ENCODE measurements at regions not wholly inside any gene's neighbourhood (a gene's known extent, or its start where the extent isn't known, plus 50 kb on each side); places are given as distances from the start of the nearest gene placed in this dataset.

DNA sequence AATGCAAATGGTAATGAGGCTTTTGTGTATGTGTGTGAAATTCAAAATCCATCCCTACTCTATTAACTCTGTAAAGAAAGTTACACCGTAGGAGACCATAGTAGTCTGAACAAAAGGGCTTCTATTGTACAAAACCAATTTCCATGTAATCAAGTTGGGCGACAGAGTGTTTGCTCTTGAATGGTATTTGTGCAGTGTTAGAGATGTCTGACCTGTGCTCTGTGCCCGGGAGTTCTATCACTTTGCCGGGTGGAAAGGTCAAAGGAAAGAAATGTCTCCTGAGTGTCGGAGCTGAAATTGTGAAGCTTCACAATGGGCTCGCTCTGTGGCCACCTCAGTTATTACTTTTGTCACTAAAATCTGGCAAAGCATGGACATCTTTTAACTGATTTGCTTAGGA, 312.0 kb downstream of the SAMD5 start:
- DNase-seq (ENCODE audit: low spot score): no peak

DNA sequence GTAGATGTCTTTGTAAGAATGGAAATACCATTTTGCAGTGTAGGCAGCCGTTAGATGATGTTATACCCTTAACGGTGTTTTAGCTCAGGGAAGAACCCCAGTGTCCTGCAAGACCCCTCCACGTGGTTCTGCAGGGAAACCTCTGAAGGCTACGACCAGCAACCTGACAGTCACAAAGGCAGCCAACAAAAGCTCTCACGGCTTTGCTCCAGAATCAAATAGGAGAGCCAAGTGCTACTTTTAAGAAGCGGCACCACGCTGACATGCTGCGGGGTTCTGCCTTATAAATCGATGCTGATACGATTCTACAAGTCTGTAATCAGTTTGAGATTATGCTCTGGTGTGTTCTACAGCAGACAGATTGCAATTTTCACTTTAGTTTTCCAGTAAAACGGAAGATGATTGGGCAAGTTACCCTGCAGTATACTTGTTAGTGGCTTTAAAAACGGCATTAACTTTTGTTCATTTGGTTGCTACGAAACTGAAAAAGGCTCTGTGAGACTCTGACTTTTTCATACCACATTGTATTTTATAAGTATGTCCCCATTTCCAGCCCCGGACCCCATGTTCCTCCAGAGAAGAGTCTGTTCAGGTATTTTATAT, 312.9 kb downstream of the SAMD5 start:
- no peak for DNase-seq (ENCODE audit: low spot score)

DNA sequence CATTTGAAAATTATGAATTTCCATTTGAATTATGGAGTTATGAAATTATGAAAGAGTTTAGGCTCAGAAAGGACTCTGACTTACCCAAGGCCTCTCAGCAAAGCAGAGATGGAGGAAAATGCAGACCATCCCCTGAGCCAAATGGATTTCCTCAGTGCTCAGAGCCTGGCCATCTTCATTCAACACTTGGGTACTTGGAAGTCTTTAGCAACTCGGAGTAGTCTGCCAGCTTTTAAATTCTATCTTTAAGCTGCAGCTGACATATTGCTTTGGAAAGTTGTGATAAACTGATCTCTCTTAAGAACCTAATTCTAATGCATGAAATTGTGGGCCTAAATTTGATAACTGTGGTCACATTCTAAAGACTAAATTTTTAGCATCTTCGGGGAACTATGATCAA, 315.4 kb downstream of the SAMD5 start:
- no peak for DNase-seq (ENCODE audit: low spot score)

DNA sequence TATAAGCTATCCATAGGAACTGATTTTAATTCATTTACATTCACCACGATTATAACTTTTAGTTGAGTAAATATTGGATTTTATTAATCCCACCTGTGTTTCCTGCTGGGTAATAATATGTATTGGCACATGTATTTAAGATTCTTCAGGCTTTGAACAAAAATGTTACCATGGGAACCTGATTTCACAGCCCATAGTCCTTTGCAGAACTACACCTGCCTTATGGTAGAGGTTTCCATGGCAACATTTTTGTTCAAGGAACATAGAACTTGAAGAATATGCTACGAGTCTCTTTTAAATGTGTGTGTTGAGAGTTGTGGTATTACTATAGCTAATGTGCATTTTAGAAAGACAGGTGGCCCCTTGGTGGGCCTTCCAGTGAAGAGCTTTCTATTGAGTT, 317.4 kb downstream of the SAMD5 start:
- no peak for DNase-seq (ENCODE audit: low spot score)

DNA sequence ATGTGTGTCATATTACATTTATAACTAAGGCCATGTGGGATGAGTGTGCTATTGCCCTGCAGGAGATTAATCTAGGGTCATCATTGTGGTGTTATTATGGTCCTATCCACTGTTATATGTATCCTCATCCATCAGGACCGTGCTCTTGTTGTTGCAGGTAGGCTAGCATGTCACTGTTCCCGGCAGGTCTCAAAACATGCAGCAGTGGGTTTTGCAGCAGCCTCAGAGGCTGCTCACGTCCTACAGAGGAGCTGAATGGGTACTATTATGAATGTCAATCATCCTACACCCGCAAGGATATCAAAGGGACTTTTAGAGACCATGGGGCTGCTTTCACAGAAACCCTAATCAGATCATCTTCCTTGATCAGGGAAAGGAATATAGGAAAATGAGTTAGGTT, 318.2 kb downstream of the SAMD5 start:
- no peak for DNase-seq (ENCODE audit: low spot score)

DNA sequence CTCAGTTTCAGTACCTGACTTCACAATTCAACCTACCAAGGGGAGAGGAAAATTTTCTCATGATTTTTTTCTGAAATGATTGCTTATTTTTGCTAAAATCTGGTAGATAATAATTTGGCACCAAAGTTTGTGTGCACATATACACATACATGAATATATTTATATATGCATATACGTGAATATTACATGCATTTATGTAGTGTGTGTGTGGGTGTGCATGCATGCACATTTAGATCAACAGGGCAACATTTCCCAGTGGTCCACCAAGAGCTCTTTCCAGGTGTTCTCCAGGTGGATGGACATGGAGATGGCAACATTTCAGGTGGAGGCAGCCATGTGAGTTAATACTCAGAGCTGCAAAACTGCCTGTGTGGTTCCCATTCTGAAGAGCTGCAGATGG, 320.9 kb downstream of the SAMD5 start:
- no peak for DNase-seq (ENCODE audit: low spot score)

DNA sequence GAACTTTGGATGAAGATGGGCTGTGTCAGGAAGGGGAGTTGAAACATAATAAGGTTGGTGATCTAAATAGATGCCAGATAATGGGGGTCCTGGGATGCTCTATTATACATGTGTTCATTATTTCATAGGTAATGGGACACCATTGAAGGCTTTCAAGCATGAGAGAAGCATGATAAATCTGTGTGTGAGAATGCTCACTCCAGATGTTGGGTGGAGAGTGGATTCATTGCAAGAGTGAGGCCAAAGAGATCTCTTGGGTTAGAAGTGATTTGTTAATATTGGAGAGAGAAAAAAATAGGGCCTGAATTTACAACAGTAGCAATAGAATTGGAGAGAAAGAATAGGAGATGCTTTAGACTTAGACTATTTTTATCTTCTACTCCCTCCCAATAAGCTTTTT, 321.3 kb downstream of the SAMD5 start:
- DNase-seq (ENCODE audit: low spot score): no peak

DNA sequence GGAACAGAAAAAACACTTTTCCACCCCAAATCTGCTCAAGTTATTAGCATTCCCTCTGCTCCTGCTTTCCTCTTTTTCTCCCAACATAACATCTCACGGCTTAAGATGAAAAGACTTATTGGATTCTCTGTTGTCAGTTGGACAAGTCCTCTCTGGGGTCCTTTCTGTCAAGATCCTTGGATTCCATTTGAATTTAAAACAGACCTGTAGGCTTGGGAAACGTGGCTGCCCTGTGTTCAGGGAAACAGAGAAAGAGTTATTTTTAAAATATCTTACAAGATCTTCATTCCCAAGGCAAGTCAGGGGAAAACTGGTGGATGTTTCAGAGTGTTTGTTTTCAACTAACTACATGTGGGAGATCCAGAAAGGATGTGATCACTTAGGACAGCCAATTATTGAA, 322.9 kb downstream of the SAMD5 start:
- no peak for DNase-seq (ENCODE audit: low spot score)

DNA sequence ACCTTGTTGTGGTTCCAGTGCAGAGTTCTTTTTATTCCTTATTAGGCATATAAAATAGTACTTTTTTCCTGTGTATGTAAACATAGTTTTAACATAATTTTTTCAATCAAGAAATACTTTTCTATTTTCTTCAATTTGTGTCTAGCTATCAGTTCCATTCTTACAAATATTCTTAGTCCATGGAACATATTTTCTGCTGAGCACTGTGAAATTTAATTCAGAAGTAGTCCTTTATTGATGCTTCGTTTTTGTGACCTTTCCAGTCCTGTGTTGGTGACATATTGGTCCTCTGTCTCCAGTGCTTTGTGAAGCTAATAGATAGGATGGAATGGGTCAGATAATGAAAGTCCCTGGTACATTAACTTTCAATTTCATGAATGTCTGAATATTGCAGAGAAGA, 325.1 kb downstream of the SAMD5 start:
- DNase-seq (ENCODE audit: low spot score): no peak

DNA sequence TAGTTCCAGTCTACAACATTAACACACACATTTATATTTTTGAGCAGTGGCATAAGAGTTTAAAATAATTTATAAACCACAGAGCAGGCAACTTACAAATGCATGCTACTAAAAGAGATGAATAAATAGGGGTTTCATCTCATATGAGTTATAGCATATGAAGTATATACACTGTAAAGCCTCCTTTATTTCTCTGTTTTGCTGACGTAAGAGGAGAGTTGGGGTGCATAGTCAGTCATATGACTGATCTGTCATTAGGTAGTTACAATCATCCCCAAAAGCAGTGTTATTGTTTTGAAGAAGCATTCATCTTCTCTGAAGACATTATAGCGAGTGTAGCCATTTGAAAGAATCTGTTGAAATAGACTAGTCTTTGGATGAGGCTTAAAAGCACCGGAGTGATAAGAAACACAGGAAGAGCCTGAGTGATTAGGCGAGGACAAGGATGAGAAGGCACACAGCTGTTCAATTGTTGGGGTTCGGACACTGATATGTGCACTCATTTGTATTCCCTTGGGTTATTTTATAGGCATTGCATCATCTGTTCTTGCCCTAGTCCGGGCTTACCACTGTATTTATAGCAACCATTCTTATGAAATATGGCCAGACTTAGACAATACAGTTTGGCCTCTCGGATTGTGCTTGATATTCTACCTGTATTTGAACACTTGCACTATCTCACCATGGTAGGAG, 325.7 kb downstream of the SAMD5 start:
- DNase-seq (ENCODE audit: low spot score): no peak

DNA sequence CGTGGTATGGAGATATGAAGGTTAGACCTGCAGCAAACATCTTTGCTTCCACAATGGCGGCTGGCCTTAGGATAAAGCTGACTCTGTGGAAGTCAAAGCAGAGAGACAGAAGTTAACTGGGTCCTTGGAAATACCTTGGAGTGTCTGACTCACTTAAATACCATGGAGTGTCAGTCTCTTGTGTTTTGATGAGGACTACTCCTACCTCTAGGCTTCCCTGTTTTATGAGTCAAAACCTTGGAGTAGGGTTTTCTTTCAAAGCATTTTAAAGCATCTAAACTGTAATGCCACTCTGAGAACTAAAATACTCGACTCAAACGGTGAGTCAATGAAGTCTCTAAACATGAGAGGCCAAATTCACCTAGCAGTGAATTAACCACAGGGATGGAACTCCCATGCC, 329.1 kb downstream of the SAMD5 start:
- no peak for DNase-seq (ENCODE audit: low spot score)

DNA sequence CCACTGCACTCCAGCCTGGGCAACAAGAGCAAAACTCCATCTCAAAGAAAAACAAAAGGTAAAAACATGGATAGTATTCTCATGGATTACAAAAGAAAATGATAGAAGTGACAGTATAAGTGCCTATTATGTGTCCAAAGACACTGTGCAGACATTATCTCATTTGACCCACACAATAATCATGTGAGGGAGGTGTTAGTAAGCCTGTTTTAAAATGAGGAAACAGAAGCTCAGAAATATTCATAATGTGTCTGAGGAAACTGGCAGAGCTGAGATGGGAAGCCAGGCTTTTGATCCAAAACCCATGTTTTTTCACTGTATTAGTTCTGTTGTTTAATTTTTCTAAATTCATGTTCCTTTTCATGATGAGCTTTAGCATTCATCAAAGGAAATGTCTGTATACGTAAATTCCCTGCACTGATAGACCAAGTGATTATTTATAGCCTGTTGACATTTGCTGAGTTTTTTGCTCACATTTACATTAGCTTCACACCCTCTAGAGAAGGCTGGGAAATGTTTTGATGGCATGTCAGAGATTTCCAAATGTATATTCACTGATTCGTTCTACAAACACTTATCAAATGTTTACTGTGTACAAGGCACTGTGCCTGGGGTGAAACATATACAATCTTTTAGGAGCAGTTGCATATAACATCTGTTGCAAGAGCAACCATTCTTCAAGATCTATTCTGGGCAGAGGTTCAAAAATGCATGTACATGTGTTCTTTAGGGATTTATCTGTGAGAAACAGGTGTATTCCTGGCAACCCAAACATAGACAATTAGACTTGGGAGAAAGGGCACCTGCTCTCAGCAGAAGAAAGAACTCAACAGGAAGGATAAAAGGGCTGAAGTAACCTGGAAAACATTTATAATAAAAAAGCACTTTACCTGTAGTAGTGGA, 331.5 kb downstream of the SAMD5 start:
- no peak for DNase-seq (ENCODE audit: low spot score)

DNA sequence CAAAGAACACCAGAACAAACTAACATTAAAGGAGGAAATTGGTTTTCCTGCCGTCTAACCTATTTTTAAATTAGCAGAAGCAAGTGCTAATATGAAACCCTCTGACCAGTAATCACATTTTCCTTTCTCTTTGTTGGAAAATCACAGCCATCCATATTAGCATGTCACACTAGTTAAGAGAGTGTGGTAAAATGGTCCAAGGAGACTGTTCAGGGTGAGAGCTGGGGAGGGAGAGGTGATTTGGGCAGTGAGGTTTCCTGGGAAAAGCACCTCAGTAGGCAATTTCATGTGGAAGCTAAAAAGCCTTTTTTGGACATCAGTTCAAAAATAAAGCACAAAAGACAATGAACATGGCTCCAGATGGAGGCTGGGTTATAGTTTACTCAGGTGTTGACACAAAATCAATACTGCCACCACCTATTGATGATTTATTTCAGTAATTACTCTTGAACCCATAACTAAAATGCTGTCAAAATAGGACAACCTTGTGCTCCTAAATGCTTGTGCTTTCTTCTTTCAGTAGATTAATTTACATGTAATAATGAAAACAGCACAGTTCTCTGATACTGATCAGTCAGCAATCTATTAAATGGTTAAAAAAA, 333.2 kb downstream of the SAMD5 start:
- no peak for DNase-seq (ENCODE audit: low spot score)

DNA sequence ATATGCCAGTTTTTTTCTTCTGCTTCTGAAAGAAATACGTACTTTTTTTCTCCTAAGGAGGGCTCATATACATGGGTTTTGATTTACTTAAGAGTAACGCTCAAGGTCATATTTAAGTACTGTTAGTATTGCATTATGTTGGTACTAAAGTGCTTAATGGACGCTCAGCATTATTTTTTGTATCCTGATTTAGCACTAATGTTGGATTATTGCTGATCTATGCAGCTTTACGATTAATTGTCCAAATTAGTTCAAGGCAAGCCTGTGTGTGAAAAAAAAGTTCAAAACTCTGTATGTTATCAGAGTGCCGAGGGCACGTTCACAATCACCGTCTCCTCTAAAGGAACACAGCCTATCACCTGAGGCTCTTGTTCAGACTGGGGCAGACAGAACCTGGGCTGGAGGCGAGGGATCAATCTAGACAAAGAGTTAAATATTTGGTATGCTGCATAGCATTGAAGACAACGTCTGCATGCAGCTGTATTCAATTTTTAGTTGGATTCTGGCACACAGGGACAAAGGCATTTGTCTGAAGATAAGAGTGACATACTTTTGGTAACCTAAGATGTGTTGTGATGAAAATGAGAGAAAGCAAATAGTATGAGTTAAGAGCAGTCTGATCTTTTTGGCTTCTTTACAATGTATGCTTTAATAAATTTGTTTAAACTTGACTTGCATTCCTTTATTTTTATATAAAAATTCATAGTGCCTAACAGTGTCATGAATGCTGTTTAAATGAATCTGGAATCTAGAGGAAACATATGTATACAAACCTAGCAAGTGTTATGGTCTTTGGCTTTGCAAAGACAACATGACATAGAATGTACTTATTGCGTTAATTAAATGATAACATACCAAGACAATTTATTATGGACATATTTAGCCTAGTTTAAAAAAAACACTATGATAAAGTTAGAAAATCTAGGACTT, 341.2 kb downstream of the SAMD5 start:
- DNase-seq (ENCODE audit: low spot score): no peak

DNA sequence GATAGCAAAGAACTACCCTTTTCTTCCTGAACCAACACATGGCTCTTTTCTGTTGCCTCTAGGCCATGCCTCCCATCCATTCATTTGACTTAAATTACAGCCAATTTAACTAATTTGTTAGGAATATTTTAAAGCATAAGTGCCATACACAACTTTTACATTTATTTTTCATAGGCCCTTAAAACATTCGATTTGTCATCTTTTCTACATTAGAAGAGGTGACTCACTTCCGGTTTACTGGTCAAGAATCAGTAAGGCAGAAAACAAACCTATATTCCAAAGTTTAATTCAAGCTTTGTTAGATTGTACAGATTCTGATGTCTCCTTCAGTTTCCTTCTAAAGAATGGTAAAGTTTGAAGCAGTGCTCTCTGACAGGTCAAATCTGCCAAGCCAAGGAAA, 344.3 kb downstream of the SAMD5 start:
- no peak for DNase-seq (ENCODE audit: low spot score)

DNA sequence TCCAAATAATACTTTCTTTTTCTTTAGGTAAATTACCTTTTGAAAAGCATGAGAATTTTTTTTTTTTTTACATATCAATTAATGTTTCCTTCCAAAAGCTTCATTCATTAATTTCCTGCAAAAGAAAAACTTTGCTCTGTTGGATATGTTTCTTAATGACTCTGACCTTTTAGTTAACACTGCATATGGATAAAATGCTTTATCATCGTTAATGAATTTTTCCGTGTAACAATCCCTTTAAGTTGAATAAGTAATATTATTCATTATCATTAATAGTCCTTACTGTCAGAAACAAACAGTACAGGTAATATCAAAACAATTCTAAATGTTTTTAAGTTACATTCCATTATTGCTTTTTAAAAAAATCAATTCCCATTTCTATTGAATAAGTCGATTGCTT, 345.1 kb downstream of the SAMD5 start:
- DNase-seq (ENCODE audit: low spot score): no peak

DNA sequence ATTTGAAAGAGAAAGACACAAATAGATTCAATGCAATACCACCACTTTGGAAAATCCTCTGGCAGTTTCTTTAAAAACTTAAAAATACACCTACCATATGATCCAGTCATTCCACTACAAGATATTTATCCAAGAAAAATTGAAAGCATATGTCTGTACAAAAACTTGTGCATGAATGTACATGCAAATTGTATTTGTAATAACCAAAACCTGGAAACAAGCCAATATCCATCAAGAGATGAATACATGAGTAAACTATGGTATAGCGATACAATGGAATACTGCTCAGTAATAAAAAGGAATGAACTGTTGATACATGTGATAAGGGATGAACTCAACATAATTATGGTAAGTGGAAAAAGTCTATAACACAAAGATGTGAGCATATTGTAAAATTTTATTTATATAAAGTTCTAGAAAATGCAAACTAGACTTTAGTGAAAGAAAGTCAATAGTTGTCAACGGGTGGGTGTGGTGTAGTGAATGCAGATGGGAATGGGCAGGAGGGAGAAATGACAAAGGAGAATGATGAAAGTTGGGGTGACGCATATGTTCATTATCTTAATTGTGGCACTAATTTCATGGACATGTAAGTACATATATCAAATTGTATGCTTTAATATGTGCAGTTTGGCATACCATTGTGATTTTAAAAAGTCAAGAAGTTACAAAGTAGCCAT, 347.5 kb downstream of the SAMD5 start:
- DNase-seq (ENCODE audit: low spot score): no peak

DNA sequence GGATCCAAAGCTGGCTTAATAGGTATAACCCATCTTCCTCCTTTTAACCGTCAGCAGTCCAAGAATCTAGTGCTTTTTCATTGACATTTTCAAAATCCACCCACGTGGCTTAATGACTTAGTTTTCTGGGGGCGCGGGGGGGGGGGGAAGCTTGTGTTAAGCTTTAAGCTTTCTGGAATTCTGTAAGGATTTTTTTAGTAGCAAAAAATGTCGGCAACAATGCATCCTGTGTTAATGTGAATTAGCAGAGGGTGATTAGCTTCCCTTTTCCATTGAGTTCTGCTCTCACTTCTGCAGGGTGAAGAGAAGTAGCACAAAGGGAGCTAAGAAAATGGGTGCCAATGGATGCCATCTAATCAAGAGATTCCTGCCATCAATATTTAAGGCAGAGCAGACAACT, 348.2 kb downstream of the SAMD5 start:
- DNase-seq (ENCODE audit: low spot score): no peak

DNA sequence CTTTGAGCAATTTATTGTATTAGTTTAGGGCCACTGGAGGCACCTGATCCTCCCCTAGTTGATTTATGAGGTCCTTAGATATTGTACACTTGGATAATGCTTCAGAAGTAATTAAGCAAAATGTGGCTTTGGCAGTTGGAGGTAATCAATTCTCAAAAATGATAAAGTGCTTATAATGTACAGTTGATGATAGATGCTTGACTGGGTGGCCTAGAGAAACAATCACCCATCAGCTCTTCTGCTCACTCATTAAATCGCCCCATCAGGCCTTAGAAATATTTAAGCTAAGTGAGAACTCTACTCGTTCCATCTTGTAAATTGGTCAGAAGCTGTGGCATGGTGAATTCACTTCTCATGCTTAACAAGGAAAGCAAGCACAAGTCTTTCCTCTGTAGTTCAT, 349.9 kb downstream of the SAMD5 start:
- no peak for DNase-seq (ENCODE audit: low spot score)

DNA sequence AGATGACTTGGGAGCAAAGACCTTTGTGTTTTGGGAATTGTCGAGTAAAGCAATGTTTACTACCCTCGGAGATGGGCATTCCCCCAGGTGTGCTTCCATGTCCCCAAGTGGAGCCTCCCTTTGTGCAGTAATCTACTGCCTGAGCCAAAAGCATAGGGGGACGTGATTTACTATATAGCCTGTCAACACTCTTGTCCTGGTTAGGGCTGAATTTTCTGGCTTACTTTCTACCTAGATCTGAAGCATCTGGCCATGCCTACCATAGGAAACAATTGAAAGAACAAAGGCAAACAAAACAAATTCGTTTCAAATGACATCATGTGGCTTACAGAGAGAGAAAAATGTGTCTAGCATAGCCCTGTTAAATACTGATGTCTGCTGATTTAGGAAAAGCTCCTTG, 350.6 kb downstream of the SAMD5 start:
- DNase-seq (ENCODE audit: low spot score): no peak

DNA sequence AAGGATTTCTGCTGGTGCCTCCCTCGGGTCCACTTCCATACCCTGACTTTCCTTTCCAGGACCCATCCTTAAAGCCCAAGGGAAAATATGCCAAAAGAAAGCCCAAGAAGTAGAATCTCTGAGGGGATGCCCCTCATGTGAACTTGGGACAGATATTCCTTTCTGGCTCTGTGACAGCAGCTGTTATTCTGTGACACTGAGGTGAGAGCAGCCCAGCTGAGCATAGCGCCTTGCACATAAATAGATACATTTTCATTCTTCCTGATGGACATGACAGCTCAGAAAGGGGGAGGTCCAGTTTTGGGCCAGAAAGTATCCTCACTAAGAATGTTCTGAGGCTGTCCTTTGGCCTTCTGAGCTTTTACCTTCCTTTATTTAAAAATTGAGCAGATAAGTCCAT, 353.2 kb downstream of the SAMD5 start:
- DNase-seq (ENCODE audit: low spot score): no peak

Measured in LoVo (cell line).